GM10266 (cell line): ENCODE measurements at regions not wholly inside any gene's neighbourhood (a gene's known extent, or its start where the extent isn't known, plus 50 kb on each side); places are given as distances from the start of the nearest gene placed in this dataset.

Experiments
- DNase-seq: peaks from one replicate; pipeline ENCODE4 v3.0.0; 2012; ENCODE audit errors: extremely low spot score
- CTCF ChIP-seq: IDR thresholded peaks from 2 replicates; pipeline ENCODE4 v1.5.1; 2012; ENCODE audit warnings: mild to moderate bottlenecking, low read depth; ENCODE audit not compliant: control insufficient read depth, insufficient read depth; ENCODE audit errors: missing control alignments

DNA sequence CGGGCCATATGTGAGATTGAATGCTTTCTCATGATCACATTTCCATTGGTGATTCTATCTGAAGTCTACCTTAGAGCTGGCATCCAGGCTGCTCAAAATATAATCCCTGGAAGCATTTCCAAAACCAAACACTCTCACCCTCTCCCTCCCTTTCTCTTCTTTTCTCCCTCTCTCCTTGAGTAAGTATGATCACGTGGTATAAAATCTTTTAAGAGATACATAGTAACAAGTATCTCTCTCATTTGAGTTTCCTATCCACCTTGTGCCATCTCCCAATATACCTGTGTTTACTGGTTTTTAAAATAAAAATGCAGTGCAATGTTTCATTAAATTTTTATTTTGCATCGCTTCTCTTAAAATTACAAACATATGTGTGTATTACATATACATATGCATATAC is 350.9 kb upstream of the KCNH8 start:
- DNase-seq, result no peak
- TF ChIP-seq CTCF, result no peak

DNA sequence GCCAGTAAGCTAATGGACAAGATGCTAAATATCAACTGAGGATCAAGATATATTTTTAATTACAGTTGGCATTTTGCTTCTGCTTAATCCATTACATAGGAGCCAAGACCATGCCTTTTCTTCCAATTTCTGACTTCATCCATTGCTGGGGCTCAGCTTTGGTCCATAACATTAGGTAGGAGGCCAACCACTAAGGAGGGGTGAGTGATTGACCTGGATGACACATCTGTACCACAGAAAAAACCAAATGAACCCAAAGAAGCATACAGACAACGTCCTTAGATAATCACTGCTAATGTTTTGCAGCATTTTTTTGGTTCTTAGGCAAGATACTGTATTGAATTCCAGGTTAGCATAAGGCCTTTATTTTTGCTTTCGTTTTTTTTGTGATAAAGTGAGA is 353.2 kb upstream of the KCNH8 start:
- no peak for TF ChIP-seq CTCF
- DNase-seq, result no peak

GRCh38 chr3:18791752-18792151 is 356.6 kb upstream of the KCNH8 start:
- DNase-seq, result no peak
- no peak for TF ChIP-seq CTCF

DNA sequence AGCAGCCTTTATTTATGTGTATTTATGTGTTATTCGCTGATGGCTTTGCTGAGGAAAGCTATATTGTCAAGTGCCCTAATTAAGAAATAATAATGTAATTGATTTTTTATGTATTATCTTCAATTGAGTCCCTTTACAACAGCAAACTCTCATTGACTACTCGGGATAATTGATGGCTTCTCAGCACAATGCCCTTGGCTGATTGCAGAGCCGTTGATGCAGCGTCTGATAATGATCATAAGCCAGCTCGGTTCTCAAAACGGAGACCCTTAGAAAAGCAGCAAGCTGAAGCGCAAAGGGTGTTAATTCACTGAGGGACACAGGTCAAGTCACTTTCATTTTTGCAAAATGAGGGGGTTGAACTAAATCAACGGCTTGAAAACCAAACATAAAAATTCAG is 357.1 kb upstream of the KCNH8 start:
- no peak for DNase-seq
- TF ChIP-seq CTCF, result no peak

DNA sequence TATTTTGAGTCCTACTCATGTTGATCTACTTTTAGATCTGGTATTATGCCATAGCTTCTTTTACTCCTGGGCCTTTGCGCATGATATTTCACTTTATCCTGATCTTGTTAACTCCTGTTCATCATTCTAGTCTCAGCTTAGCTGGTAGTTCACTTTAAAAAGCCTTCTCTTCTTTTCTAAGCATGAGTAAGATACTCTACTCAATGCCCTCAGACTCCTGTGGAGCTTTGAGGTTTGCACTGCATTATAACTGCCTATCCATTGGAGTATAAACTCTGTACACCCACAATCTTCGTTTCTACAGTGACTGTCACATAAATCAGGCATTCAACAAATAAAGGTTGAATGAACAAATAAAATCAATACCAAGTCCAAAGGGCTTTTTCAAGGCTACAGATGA is 357.9 kb upstream of the KCNH8 start:
- no peak for DNase-seq
- no peak for TF ChIP-seq CTCF

GRCh38 chr3:18789734-18790133 is 358.6 kb upstream of the KCNH8 start:
- DNase-seq, result no peak
- TF ChIP-seq CTCF, result no peak

- DNase-seq, result no peak
- no peak for TF ChIP-seq CTCF
Measured at GRCh38 chr3:18787441-18787840, 360.9 kb upstream of the KCNH8 start.
